ENCODE measurements at regions not wholly inside any gene's neighbourhood (a gene's known extent, or its start where the extent isn't known, plus 50 kb on each side); places are given as distances from the start of the nearest gene placed in this dataset.

DNA sequence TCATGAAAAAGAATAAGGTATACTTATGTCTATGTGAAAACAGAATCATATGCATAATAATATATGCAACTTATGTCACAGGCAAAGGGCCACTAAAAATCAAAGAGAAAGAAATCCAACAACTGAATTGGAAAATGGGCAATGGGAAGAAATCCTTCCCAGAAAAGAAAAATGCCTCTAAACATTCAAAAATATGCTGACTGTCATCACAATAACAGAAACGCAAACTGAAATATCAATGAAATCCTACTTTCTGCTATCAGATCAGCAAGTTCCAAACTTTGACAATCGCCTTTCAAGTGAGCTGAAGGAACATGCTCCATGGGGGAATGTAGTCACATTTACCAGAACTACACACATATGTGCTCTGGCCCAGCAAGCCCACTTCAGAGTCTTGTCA lies 99.4 kb upstream of the KLF13 start:
- POLR2A ChIA-PET, result no interaction called here

DNA sequence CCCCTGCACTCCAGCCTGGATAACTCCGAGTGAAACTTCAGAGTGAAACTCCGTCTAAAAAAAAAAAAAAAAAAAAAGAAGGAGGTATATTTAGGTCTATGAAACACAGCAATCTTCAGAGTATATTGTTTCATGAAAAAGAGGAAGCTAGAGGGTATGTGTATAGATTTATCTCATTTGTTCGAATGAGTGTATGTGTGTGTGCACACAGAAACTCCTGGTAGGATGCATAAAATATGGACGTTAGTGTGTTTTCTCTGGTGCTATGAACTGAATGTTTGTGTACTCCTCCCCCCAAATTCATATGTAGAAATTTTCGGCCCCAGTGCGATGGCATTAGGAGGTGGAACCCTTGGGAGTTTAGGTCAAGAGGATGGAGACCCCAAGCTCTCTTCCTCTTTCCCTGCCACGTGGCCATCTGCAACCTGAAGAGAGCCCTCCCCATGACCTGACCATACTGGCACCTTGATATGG lies 98.6 kb upstream of the KLF13 start:
- Mint-ChIP-seq H3K4me3 (no peak overlapping the region), H3K27ac (no peak overlapping the region), H3K9me3 (no peaks in the 10 kb centered on the region), H3K36me3 (ENCODE audit: low read depth) (no peaks in the 10 kb centered on the region), H3K4me1 (peaks cover 19% of the 10 kb centered on the region), H3K27me3 (peaks cover 15% of the 10 kb centered on the region)
- POLR2A ChIA-PET, result no interaction called here
- no peak for DNase-seq
- CTCF ChIA-PET, result no interaction called here

More for the DNA sequence above, 99.4 kb upstream of the KLF13 start:
- H3K9me3 Mint-ChIP-seq, result no peaks in the 10 kb centered on the region
- CTCF ChIA-PET, result no interaction called here
- no peak overlapping the region for H3K27ac Mint-ChIP-seq
- no peak for DNase-seq
- no peak overlapping the region for H3K4me3 Mint-ChIP-seq
- peaks cover 18% of the 10 kb centered on the region for H3K27me3 Mint-ChIP-seq
- H3K36me3 Mint-ChIP-seq (ENCODE audit: low read depth), result no peaks in the 10 kb centered on the region
- H3K4me1 Mint-ChIP-seq, result peaks cover 28% of the 10 kb centered on the region

DNA sequence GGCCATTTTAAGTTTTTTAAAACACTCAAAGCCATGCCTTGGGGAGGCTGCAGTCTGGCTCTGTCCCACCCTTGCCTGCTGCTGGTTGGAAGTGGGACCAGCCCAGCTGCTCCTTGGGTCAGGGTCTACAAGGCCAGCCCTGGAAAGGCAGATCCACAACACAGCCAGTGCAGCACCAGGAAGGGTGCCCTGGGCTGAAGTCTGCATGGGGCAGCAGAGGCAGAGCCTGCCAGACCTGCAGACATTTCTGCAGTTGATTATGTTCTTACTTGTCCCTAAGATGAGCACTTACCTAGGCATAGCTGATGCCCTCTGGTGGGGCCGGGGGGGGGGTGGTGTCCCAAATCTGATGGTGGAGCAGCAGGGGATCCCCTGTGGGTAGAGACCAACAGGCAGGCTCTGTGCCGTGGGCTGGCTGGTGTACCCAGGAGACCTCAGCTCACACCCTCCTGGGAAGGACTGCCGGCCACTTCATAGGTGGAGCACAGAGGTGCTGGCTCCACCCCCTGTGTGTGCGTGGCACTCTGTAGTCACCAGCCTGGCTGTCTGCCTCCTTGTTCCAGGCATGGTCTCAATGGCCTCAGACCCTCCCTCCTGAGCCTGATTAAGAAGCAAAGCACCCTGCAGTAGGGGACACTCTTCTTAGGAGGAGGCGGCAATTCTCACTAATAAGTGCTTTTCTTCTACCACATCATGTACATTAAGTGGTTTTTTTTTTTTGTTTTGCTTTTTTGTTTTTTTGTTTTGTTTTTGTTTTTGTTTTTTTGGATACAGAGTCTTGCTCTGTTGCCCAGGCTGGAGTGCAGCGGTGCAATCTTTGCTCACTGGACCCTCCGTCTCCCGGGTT lies 97.4 kb upstream of the KLF13 start:
- Mint-ChIP-seq H3K27me3 (peaks cover 15% of the 10 kb centered on the region), H3K9me3 (no peaks in the 10 kb centered on the region), H3K4me3 (no peak overlapping the region), H3K27ac (no peak overlapping the region), H3K4me1 (peaks cover 8% of the 10 kb centered on the region), H3K36me3 (ENCODE audit: low read depth) (no peaks in the 10 kb centered on the region)
- DNase-seq, result no peak
- ChIA-PET POLR2A (no interaction called here), CTCF (no interaction called here)

- CTCF ChIA-PET, result no interaction called here
Observed at GRCh38 chr15:31230630-31231485, 95.8 kb upstream of the KLF13 start.

DNA sequence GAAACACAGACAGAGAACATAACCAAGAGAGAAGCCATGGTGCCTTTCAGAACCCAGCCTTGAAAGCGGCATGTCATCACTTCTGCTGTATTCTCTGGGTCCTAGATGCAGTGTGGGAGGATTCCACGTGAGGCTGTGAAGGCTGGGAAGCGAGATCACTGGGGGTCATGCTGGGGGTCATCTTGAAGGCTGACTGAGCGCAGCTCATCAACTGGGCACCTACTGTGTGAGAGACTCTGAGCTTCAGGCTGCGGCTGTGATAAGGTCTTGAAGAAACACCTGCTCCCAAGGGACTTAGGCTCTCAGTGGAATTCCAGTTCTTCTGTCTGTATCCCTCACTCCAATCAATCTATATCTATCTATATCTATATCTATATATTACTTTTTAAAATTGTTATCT lies 91.8 kb upstream of the KLF13 start:
- Mint-ChIP-seq H3K4me1 (peaks cover 11% of the 10 kb centered on the region), H3K4me3 (no peak overlapping the region), H3K27ac (no peak overlapping the region), H3K27me3 (peaks cover 6% of the 10 kb centered on the region), H3K9me3 (no peaks in the 10 kb centered on the region), H3K36me3 (ENCODE audit: low read depth) (no peaks in the 10 kb centered on the region)
- CTCF ChIA-PET, result no interaction called here
- POLR2A ChIA-PET, result no interaction called here
- DNase-seq, result no peak

More at GRCh38 chr15:31230630-31231485, 95.8 kb upstream of the KLF13 start:
- H3K36me3 Mint-ChIP-seq (ENCODE audit: low read depth), result no peaks in the 10 kb centered on the region
- H3K27ac Mint-ChIP-seq, result no peak overlapping the region
- H3K4me1 Mint-ChIP-seq, result no peaks in the 10 kb centered on the region
- POLR2A ChIA-PET, result interaction anchor here (1.1 kb wide), 1 partner anchor 95 kb away, joined by 3 read pairs; no protein-coding TSS in a partner anchor
- H3K27me3 Mint-ChIP-seq, result peaks cover 12% of the 10 kb centered on the region
- no peak for DNase-seq
- H3K4me3 Mint-ChIP-seq, result no peak overlapping the region
- no peaks in the 10 kb centered on the region for H3K9me3 Mint-ChIP-seq

- DNase-seq, result no peak
- ChIA-PET CTCF (interaction anchor here (0.9 kb wide), 1 partner anchor 23 kb away, joined by 3 read pairs; no protein-coding TSS in a partner anchor), POLR2A (no interaction called here)
- no peaks in the 10 kb centered on the region for H3K9me3 Mint-ChIP-seq
- no peaks in the 10 kb centered on the region for H3K36me3 Mint-ChIP-seq (ENCODE audit: low read depth)
- no peak overlapping the region for H3K4me3 Mint-ChIP-seq
- peaks cover 6% of the 10 kb centered on the region for H3K27me3 Mint-ChIP-seq
- H3K27ac Mint-ChIP-seq, result no peak overlapping the region
- peaks cover 13% of the 10 kb centered on the region for H3K4me1 Mint-ChIP-seq
Observed at GRCh38 chr15:31235311-31236183, 91.1 kb upstream of the KLF13 start.

GRCh38 chr15:31236184-31237042 lies 90.2 kb upstream of the KLF13 start:
- CTCF ChIA-PET, result interaction anchor here (0.9 kb wide), 1 partner anchor 24 kb away, joined by 3 read pairs; no protein-coding TSS in a partner anchor
- Mint-ChIP-seq H3K36me3 (ENCODE audit: low read depth) (no peaks in the 10 kb centered on the region), H3K9me3 (no peaks in the 10 kb centered on the region), H3K4me1 (peaks cover 18% of the 10 kb centered on the region), H3K4me3 (no peak overlapping the region), H3K27me3 (peaks cover 6% of the 10 kb centered on the region), H3K27ac (no peak overlapping the region)
- no peak for DNase-seq
- POLR2A ChIA-PET, result no interaction called here

DNA sequence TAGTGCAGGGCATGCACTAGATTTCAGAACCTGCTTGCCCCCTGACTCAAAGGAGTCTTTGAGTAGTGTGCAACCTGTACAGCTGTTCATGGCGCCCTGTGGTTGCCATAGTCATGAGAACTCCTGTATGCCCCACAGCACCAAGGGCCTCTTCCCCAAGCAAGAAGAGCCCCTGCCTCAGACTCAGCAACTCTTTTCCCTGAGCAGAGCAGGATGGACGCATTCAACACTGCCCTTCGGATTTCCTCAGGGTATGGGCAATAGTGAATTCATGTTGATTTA lies 89.7 kb upstream of the KLF13 start:
- no peak overlapping the region for H3K4me3 Mint-ChIP-seq
- CTCF ChIA-PET, result no interaction called here
- peaks cover 23% of the 10 kb centered on the region for H3K4me1 Mint-ChIP-seq
- DNase-seq, result no peak
- H3K27ac Mint-ChIP-seq, result no peak overlapping the region
- peaks cover 2% of the 10 kb centered on the region for H3K27me3 Mint-ChIP-seq
- no peaks in the 10 kb centered on the region for H3K36me3 Mint-ChIP-seq (ENCODE audit: low read depth)
- POLR2A ChIA-PET, result no interaction called here
- no peaks in the 10 kb centered on the region for H3K9me3 Mint-ChIP-seq

- DNase-seq, result no peak
- Mint-ChIP-seq H3K27me3 (peaks cover 2% of the 10 kb centered on the region), H3K4me3 (no peak overlapping the region), H3K4me1 (peaks cover 27% of the 10 kb centered on the region), H3K9me3 (no peaks in the 10 kb centered on the region), H3K36me3 (ENCODE audit: low read depth) (no peaks in the 10 kb centered on the region), H3K27ac (no peak overlapping the region)
- POLR2A ChIA-PET, result no interaction called here
- CTCF ChIA-PET, result interaction anchor here (1.0 to 1.3 kb wide), 2 partner anchors 17 to 23 kb away, joined by 3 read pairs; no protein-coding TSS in a partner anchor
Observed at GRCh38 chr15:31238906-31239305, 87.7 kb upstream of the KLF13 start.

DNA sequence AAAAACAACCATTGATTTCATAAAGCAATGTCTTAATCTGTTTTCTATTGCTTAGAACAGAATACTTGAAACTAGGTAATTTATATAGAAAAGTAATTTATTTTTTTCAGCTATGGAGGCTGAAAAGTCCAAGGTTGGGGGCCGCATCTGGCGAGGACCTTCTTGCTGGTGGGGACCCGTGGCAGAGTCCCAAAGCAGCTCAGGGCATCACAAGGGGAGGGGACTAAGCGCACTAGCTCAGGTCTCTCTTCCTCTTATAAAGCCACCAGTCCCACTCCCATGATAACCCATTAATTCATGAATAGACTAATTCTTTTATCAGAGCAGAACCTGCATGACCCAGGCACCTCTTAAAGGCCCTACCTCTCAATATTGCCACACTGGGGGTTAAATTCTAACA lies 87.2 kb upstream of the KLF13 start:
- Mint-ChIP-seq H3K4me3 (no peak overlapping the region), H3K36me3 (ENCODE audit: low read depth) (no peaks in the 10 kb centered on the region), H3K4me1 (peaks cover 27% of the 10 kb centered on the region), H3K27me3 (peaks cover 2% of the 10 kb centered on the region), H3K9me3 (no peaks in the 10 kb centered on the region), H3K27ac (no peak overlapping the region)
- CTCF ChIA-PET, result interaction anchor here (1.0 to 1.3 kb wide), 2 partner anchors 16 to 24 kb away, joined by 3 read pairs; no protein-coding TSS in a partner anchor
- POLR2A ChIA-PET, result no interaction called here
- no peak for DNase-seq

- Mint-ChIP-seq H3K4me3 (no peak overlapping the region), H3K36me3 (ENCODE audit: low read depth) (no peaks in the 10 kb centered on the region), H3K4me1 (peaks cover 35% of the 10 kb centered on the region), H3K9me3 (no peaks in the 10 kb centered on the region), H3K27me3 (no peaks in the 10 kb centered on the region), H3K27ac (peak overlapping the region; percentile 8)
- CTCF ChIA-PET, result interaction anchor here (1.1 to 1.3 kb wide), 3 partner anchors 10 to 247 kb away, joined by 3 to 4 read pairs (median 4); no protein-coding TSS in a partner anchor
- POLR2A ChIA-PET, result interaction anchor here (0.8 to 1.3 kb wide), 6 partner anchors 11 to 84 kb away, joined by 3 to 6 read pairs (median 4); partner anchors contain the start of gene KLF13
- peak; percentile 55 for DNase-seq
Observed at GRCh38 chr15:31241888-31242522, 84.6 kb upstream of the KLF13 start.

Measured in activated CD4-positive, alpha-beta memory T cell treated with anti-CD3 and anti-CD28 coated beads, Interleukin-2, amount 10 ng/mL, durations not matched to agents 7 days and 5 days (primary cell).